ENCODE measurements at regions not wholly inside any gene's neighbourhood (a gene's known extent, or its start where the extent isn't known, plus 50 kb on each side); places are given as distances from the start of the nearest gene placed in this dataset.

- TF ChIP-seq, protein P1, sequence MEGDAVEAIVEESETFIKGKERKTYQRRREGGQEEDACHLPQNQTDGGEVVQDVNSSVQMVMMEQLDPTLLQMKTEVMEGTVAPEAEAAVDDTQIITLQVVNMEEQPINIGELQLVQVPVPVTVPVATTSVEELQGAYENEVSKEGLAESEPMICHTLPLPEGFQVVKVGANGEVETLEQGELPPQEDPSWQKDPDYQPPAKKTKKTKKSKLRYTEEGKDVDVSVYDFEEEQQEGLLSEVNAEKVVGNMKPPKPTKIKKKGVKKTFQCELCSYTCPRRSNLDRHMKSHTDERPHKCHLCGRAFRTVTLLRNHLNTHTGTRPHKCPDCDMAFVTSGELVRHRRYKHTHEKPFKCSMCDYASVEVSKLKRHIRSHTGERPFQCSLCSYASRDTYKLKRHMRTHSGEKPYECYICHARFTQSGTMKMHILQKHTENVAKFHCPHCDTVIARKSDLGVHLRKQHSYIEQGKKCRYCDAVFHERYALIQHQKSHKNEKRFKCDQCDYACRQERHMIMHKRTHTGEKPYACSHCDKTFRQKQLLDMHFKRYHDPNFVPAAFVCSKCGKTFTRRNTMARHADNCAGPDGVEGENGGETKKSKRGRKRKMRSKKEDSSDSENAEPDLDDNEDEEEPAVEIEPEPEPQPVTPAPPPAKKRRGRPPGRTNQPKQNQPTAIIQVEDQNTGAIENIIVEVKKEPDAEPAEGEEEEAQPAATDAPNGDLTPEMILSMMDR (IDR thresholded peaks at IDR 0.05), result no peak
- TF ChIP-seq POLR2A (IDR thresholded peaks at IDR 0.05), result peak; percentile 84
- peak; percentile 62 to 84 (median 80) for TF ChIP-seq POLR2AphosphoS5 (IDR thresholded peaks at IDR 0.05)
Measured at GRCh38 chr18:5630057-5630899, 86.5 kb upstream of the EPB41L3 start.

Measured in transverse colon (tissue), 4 donors.